A549 (cell line): ENCODE measurements at regions not wholly inside any gene's neighbourhood (a gene's known extent, or its start where the extent isn't known, plus 50 kb on each side); places are given as distances from the start of the nearest gene placed in this dataset.
A peak's percentile ranks its signal among the peaks of the same experiment; 100 is the strongest.

Experiments used
- ATAC-seq, 2 experiments: fragments of 200-7000 bp in 1 of 2; fragments of >200 bp in 1 of 2; cut with Nextera tagmentation in 1 of 2; cut with Tn5 transposase in 1 of 2; 3 replicates each; pipeline versions ENCODE4 v1.8.0 to v1.9.1; 2018 to 2020; ENCODE audit warnings: mild to moderate bottlenecking in 1 of 2, moderate library complexity in 1 of 2
- CTCF ChIA-PET: fragments of 300-600 bp; sonication (Branson Sonifier 250); formaldehyde crosslinking; extraction: SDS; loops from one replicate; lab custom pipeline; 2021; ENCODE audit warnings: antibody characterized with exemption, inconsistent platforms; lab: Yijun Ruan, JAX
- POLR2A ChIA-PET: fragments of 350-600 bp; formaldehyde crosslinking; extraction: SDS; loops from one replicate; lab custom pipeline; 2021; ENCODE audit warnings: antibody characterized with exemption, inconsistent platforms; lab: Yijun Ruan, JAX
- DNase-seq, 2 experiments: peaks; one replicate each; pipeline versions ENCODE4 v3.0.0 to v3.0.0-alpha.2; 2011 to 2016; ENCODE audit warnings: low read depth in 1 of 2, low spot score in 1 of 2
- FAIRE-seq: peaks from 2 replicates; lab custom pipeline; 2011; peaks lifted over from hg19 to GRCh38; lab: Jason Lieb, UNC
- H3K27ac ChIP-seq, 2 experiments: fragments of >200 bp; sonication (Bioruptor Twin); formaldehyde crosslinking; 3 replicates each; pipeline ENCODE4 v1.5.1; 2016 to 2017
- H3K4me1 ChIP-seq: fragments of >200 bp; sonication (Bioruptor Twin); formaldehyde crosslinking; 3 replicates; pipeline ENCODE4 v1.6.1; 2016
- H3K4me2 ChIP-seq: fragments of >200 bp; sonication (Bioruptor Twin); formaldehyde crosslinking; 3 replicates; pipeline ENCODE4 v1.6.1; 2016
- H3K4me3 ChIP-seq: fragments of >200 bp; sonication (Bioruptor Twin); formaldehyde crosslinking; 3 replicates; pipeline ENCODE4 v1.5.1; 2016
- H3K9me3 ChIP-seq: fragments of >200 bp; sonication (Bioruptor Twin); formaldehyde crosslinking; 3 replicates; pipeline ENCODE4 v1.6.1; 2016
- CBX8 ChIP-seq: fragments of 200-600 bp; sonication (generic); IDR thresholded peaks from 2 replicates; pipeline ENCODE4 v1.6.1; 2016
- CHD2 ChIP-seq: fragments of 150-350 bp; IDR thresholded peaks from 2 replicates; pipeline ENCODE4 v1.6.1; 2014; ENCODE audit warnings: low read length; ENCODE audit not compliant: partially characterized antibody
- CHD4 ChIP-seq: fragments of 200-600 bp; sonication (generic); IDR thresholded peaks from 2 replicates; pipeline ENCODE4 v1.6.1; 2016; ENCODE audit warnings: antibody characterized with exemption, mild to moderate bottlenecking, borderline replicate concordance
- EHF ChIP-seq: fragments of 250-450 bp; sonication (Bioruptor Pico); IDR thresholded peaks from 2 replicates; pipeline ENCODE4 v1.5.0; 2020; ENCODE audit warnings: mild to moderate bottlenecking
- EP300 ChIP-seq, 2 experiments: fragments of >200 bp; sonication (Bioruptor Twin); formaldehyde crosslinking; IDR thresholded peaks; 2 replicates in 1 of 2; 3 replicates in 1 of 2; pipeline ENCODE4 v1.6.1; 2016 to 2017
- ESRRA ChIP-seq: fragments of 150-350 bp; IDR thresholded peaks from 2 replicates; pipeline ENCODE4 v1.6.1; 2014; ENCODE audit warnings: mild to moderate bottlenecking, low read length, borderline replicate concordance
- HDAC2 ChIP-seq: fragments of 200-600 bp; sonication (generic); IDR thresholded peaks from 2 replicates; pipeline ENCODE4 v1.6.1; 2016
- HEYL ChIP-seq: fragments of 250-450 bp; sonication (Bioruptor Pico); IDR thresholded peaks from 2 replicates; pipeline ENCODE4 v1.8.0; 2021; ENCODE audit warnings: mild to moderate bottlenecking, moderate library complexity
- HOXA7 ChIP-seq: fragments of 250-450 bp; sonication (Bioruptor Pico); IDR thresholded peaks from 2 replicates; pipeline ENCODE4 v1.5.0; 2020; ENCODE audit warnings: mild to moderate bottlenecking, moderate library complexity
- JUN ChIP-seq, 2 experiments: fragments of >200 bp; sonication (Bioruptor Twin); formaldehyde crosslinking; IDR thresholded peaks; 2 replicates in 1 of 2; 3 replicates in 1 of 2; pipeline ENCODE4 v1.6.1; 2016 to 2017
- KDM1A ChIP-seq: fragments of 200-600 bp; sonication (generic); IDR thresholded peaks from 2 replicates; pipeline ENCODE4 v1.6.1; 2016; ENCODE audit warnings: low read depth, mild to moderate bottlenecking
- KDM5A ChIP-seq: fragments of 200-600 bp; sonication (generic); IDR thresholded peaks from 2 replicates; pipeline ENCODE4 v1.6.1; 2016; ENCODE audit warnings: antibody characterized with exemption, mild to moderate bottlenecking
- MAFK ChIP-seq: fragments of 450-650 bp; IDR thresholded peaks from 2 replicates; pipeline ENCODE4 v1.6.1; 2014; ENCODE audit not compliant: partially characterized antibody
- NPAS2 ChIP-seq: fragments of 250-450 bp; sonication (Bioruptor Pico); IDR thresholded peaks from 2 replicates; pipeline ENCODE4 v1.8.0; 2022; ENCODE audit warnings: mild to moderate bottlenecking, moderate library complexity, borderline replicate concordance
- NR3C1 ChIP-seq: fragments of >200 bp; sonication (Bioruptor Twin); formaldehyde crosslinking; IDR thresholded peaks from 3 replicates; pipeline ENCODE4 v1.6.1; 2017
- PHF8 ChIP-seq: fragments of 200-600 bp; sonication (generic); IDR thresholded peaks from 2 replicates; pipeline ENCODE4 v1.6.1; 2016; ENCODE audit warnings: low read depth, mild to moderate bottlenecking, antibody characterized with exemption, moderate library complexity, borderline replicate concordance
- POLR2A ChIP-seq: IDR thresholded peaks from 2 replicates; pipeline ENCODE4 v1.6.1; 2012; ENCODE audit warnings: mild to moderate bottlenecking, low read length
- RARB ChIP-seq: fragments of 250-450 bp; sonication (Bioruptor Pico); IDR thresholded peaks from 2 replicates; pipeline ENCODE4 v1.8.0; 2021; ENCODE audit warnings: mild to moderate bottlenecking, moderate library complexity
- RCOR1 ChIP-seq: fragments of 150-350 bp; IDR thresholded peaks from 2 replicates; pipeline ENCODE4 v1.6.1; 2014; ENCODE audit warnings: antibody characterized with exemption, low read length, low read depth
- RFX5 ChIP-seq: fragments of 450-650 bp; IDR thresholded peaks from 2 replicates; pipeline ENCODE4 v1.7.1; 2014; ENCODE audit warnings: antibody characterized with exemption, mild to moderate bottlenecking, moderate library complexity
- RNF2 ChIP-seq: fragments of 200-600 bp; sonication (generic); IDR thresholded peaks from 2 replicates; pipeline ENCODE4 v1.6.1; 2016; ENCODE audit warnings: low read depth, mild to moderate bottlenecking, antibody characterized with exemption, moderate library complexity, borderline replicate concordance
- SMC3 ChIP-seq: fragments of >200 bp; sonication (Bioruptor Twin); formaldehyde crosslinking; IDR thresholded peaks from 3 replicates; pipeline ENCODE4 v1.6.1; 2018; ENCODE audit warnings: inconsistent platforms
- TFCP2L1 ChIP-seq: fragments of 250-450 bp; sonication (Bioruptor Pico); IDR thresholded peaks from 2 replicates; pipeline ENCODE4 v1.5.0; 2021; ENCODE audit warnings: mild to moderate bottlenecking
- TP53 ChIP-seq: fragments of 250-450 bp; sonication (Bioruptor Pico); IDR thresholded peaks from 2 replicates; pipeline ENCODE4 v1.5.0; 2021; ENCODE audit warnings: mild to moderate bottlenecking, moderate library complexity
- ZC3H11A ChIP-seq: fragments of 450-650 bp; IDR thresholded peaks from 2 replicates; pipeline ENCODE4 v1.6.1; 2014; ENCODE audit warnings: antibody characterized with exemption, mild to moderate bottlenecking
- WGBS: methylation state at CpG from one replicate; pipeline ENCODE4 v1.1.6; 2017; ENCODE audit errors: missing lambda C conversion rate; 5-methylcytosine and 5-hydroxymethylcytosine counted together
- TF ChIP-seq, protein P1 (sequence below): fragments of 450-650 bp; IDR thresholded peaks from 2 replicates; pipeline ENCODE4 v1.6.1; 2014; ENCODE audit warnings: antibody characterized with exemption
- TF ChIP-seq, protein P2 (sequence below): fragments of >200 bp; sonication (Bioruptor Twin); formaldehyde crosslinking; IDR thresholded peaks from 3 replicates; pipeline ENCODE4 v1.5.1; 2016
- TF ChIP-seq, protein P3 (sequence below): fragments of 250-450 bp; sonication (Bioruptor Pico); IDR thresholded peaks from 2 replicates; pipeline ENCODE4 v1.5.0; 2020; ENCODE audit warnings: low read depth, mild to moderate bottlenecking, moderate library complexity

DNA sequence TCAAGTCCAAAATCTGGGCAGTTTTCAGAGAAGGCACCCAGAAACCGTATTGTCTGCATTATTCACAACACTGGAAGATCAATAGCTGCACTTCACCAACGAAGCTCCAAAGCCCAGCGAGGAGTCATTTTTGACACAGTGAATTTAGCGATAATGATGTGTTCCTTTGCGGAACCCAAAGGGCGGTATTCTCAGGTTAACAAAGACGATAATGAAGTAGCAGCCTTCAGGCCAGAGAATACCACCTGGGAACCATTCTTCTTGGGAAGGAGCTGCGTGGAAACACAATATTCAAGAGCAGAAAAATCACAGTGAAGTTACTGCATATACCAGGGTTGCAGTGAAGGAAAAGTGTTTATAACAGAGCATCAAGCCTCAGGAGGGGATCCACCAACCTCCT, 381.0 kb downstream of the TOX3 start:
- ChIA-PET POLR2A (no interaction called here), CTCF (no interaction called here)
- FAIRE-seq: no peak
- no peak for DNase-seq
- TF ChIP-seq RFX5 (no peak), TFCP2L1 (CRISPR knock-in tag) (no peak), MAFK (no peak), RNF2 (no peak), CHD2 (no peak), EP300 (IDR thresholded peaks at IDR 0.05) (no peak), KDM1A (no peak), HDAC2 (no peak), RCOR1 (no peak), POLR2A (no peak), SMC3 (no peak), JUN (IDR thresholded peaks at IDR 0.05) (no peak), HOXA7 (CRISPR knock-in tag) (no peak), KDM5A (no peak), NR3C1 (no peak)
- TF ChIP-seq, protein P1, sequence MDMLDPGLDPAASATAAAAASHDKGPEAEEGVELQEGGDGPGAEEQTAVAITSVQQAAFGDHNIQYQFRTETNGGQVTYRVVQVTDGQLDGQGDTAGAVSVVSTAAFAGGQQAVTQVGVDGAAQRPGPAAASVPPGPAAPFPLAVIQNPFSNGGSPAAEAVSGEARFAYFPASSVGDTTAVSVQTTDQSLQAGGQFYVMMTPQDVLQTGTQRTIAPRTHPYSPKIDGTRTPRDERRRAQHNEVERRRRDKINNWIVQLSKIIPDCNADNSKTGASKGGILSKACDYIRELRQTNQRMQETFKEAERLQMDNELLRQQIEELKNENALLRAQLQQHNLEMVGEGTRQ: no peak
- H3K4me1 ChIP-seq: no peaks in the 10 kb centered on the region
- WGBS: 15% methylated on average over 8 of the region's 8 CpGs
- H3K9me3 ChIP-seq: no peaks in the 10 kb centered on the region
- no peak overlapping the region for H3K4me3 ChIP-seq
- H3K27ac ChIP-seq: no peak overlapping the region
- ATAC-seq: no peak
- H3K4me2 ChIP-seq: no peak overlapping the region

DNA sequence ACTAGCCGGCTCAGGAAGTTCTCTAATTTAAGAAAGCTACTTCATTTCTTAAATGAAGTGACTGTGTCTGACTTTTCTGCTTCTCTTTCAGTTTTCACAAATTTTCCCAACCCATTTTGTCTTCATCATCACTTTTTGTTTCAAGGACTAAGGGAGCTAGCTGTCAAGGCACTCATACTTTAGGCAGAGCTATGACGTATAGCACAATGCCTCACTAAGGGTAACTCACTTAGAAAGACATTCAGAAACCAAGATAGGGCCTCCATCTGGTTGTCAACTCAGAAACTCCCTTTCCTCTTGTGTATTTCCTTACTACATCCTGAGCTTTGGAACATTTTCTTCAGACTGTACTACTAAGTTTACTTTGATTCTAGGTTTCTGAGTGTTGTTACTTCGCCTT, 397.9 kb downstream of the TOX3 start:
- H3K4me1 ChIP-seq: no peaks in the 10 kb centered on the region
- peak; percentile 38 for TF ChIP-seq MAFK
- TF ChIP-seq HOXA7 (CRISPR knock-in tag): no peak
- TF ChIP-seq, all 56 proteins: peak for 1
- no peak overlapping the region for H3K4me3 ChIP-seq
- no peak overlapping the region for H3K27ac ChIP-seq
- FAIRE-seq: no peak
- ATAC-seq: no peak
- no peak for DNase-seq
- ChIA-PET CTCF (interaction anchor here (1.4 kb wide), 1 partner anchor 43 kb away, joined by 3 read pairs; no protein-coding TSS in a partner anchor), POLR2A (no interaction called here)
- no peaks in the 10 kb centered on the region for H3K9me3 ChIP-seq
- H3K4me2 ChIP-seq: no peak overlapping the region
- WGBS: 8% methylated on average over 3 of the region's 3 CpGs

DNA sequence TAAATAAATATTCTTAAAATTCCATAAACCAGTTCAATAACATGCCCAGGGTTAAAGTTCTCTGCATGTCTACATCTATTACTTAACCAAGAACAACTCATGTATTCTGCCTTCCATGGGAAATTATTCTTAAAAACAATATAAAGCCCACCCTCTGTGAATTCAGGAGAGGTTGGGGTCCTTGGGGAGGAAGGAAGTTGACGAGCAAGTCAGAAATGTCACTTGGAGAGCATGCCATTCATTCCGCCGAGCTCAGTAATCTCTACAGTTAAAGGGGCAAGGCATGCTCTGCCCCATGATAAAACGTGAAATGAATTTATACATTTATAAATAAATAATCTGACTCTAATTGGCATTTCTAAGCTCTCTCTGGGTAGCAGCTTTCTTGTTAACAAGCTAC, 405.1 kb downstream of the TOX3 start:
- ChIA-PET CTCF (no interaction called here), POLR2A (no interaction called here)
- FAIRE-seq (no peak), ATAC-seq (no peak), DNase-seq (no peak)
- Histone ChIP-seq H3K4me1 (no peaks in the 10 kb centered on the region), H3K4me2 (no peak overlapping the region), H3K27ac (no peak overlapping the region), H3K4me3 (no peak overlapping the region), H3K9me3 (no peaks in the 10 kb centered on the region)
- TF ChIP-seq CBX8 (no peak), CHD4 (no peak), RNF2 (no peak), MAFK (no peak), HDAC2 (no peak), TP53 (CRISPR knock-in tag) (no peak), EHF (CRISPR knock-in tag) (no peak), EP300 (IDR thresholded peaks at IDR 0.05) (no peak), CHD2 (no peak), RARB (CRISPR knock-in tag) (no peak), NPAS2 (no peak), HEYL (CRISPR knock-in tag) (no peak), ZC3H11A (no peak), ESRRA (no peak), JUN (IDR thresholded peaks at IDR 0.05) (no peak), PHF8 (no peak)
- TF ChIP-seq, protein P2, sequence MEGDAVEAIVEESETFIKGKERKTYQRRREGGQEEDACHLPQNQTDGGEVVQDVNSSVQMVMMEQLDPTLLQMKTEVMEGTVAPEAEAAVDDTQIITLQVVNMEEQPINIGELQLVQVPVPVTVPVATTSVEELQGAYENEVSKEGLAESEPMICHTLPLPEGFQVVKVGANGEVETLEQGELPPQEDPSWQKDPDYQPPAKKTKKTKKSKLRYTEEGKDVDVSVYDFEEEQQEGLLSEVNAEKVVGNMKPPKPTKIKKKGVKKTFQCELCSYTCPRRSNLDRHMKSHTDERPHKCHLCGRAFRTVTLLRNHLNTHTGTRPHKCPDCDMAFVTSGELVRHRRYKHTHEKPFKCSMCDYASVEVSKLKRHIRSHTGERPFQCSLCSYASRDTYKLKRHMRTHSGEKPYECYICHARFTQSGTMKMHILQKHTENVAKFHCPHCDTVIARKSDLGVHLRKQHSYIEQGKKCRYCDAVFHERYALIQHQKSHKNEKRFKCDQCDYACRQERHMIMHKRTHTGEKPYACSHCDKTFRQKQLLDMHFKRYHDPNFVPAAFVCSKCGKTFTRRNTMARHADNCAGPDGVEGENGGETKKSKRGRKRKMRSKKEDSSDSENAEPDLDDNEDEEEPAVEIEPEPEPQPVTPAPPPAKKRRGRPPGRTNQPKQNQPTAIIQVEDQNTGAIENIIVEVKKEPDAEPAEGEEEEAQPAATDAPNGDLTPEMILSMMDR: no peak
- TF ChIP-seq, protein P3, sequence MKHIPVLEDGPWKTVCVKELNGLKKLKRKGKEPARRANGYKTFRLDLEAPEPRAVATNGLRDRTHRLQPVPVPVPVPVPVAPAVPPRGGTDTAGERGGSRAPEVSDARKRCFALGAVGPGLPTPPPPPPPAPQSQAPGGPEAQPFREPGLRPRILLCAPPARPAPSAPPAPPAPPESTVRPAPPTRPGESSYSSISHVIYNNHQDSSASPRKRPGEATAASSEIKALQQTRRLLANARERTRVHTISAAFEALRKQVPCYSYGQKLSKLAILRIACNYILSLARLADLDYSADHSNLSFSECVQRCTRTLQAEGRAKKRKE (CRISPR knock-in tag): no peak
- 27% methylated on average over 4 of the region's 4 CpGs for WGBS
